OCI-LY3 (cell line): ENCODE measurements at regions not wholly inside any gene's neighbourhood (a gene's known extent, or its start where the extent isn't known, plus 50 kb on each side); places are given as distances from the start of the nearest gene placed in this dataset.

Experiments used
- H2AFZ ChIP-seq: fragments of 200-600, 300-600 bp; shearing (Covaris generic); 2 replicates; pipeline ENCODE4 v1.6.0; 2014; ENCODE audit warnings: antibody characterized with exemption, low read depth, low read length
- H3K27ac ChIP-seq: fragments of 200-600, 300-600 bp; sonication (generic); 2 replicates; pipeline ENCODE4 v1.5.1; 2014; ENCODE audit warnings: mild to moderate bottlenecking, low read length, moderate library complexity, mixed read lengths
- H3K27me3 ChIP-seq: fragments of 200-600, 300-600 bp; sonication (generic); 2 replicates; pipeline ENCODE4 v1.6.1; 2014; ENCODE audit warnings: low read depth, low read length, mixed read lengths
- H3K36me3 ChIP-seq: fragments of 200-600, 300-600 bp; sonication (generic); replicated peaks from 2 replicates; pipeline ENCODE3; 2014; ENCODE audit warnings: low read depth, low read length, mixed read lengths
- H3K4me1 ChIP-seq: fragments of 300-600, 200-600 bp; sonication (generic); 2 replicates; pipeline ENCODE4 v1.6.1; 2014; ENCODE audit warnings: low read length, mixed read lengths
- H3K4me2 ChIP-seq: fragments of 200-600, 300-600 bp; sonication (generic); 2 replicates; pipeline ENCODE4 v1.6.1; 2014; ENCODE audit warnings: low read length, mixed read lengths
- H3K4me3 ChIP-seq: fragments of 300-600, 200-600 bp; sonication (generic); 2 replicates; pipeline ENCODE4 v1.5.1; 2014; ENCODE audit warnings: antibody characterized with exemption, mild to moderate bottlenecking, low read length, moderate library complexity
- H3K79me2 ChIP-seq: fragments of 300-600, 200-600 bp; shearing (Covaris generic); 2 replicates; pipeline ENCODE4 v1.6.1; 2014; ENCODE audit warnings: mild to moderate bottlenecking, low read length, mixed read lengths
- H3K9ac ChIP-seq: fragments of 300-600, 200-600 bp; shearing (Covaris generic); 2 replicates; pipeline ENCODE4 v1.6.0; 2014; ENCODE audit warnings: mild to moderate bottlenecking, low read length, moderate library complexity
- H3K9me3 ChIP-seq: fragments of 200-600, 300-600 bp; shearing (Covaris generic); 2 replicates; pipeline ENCODE4 v1.6.1; 2014; ENCODE audit warnings: low read length, mixed read lengths; ENCODE audit not compliant: insufficient read depth
- H4K20me1 ChIP-seq: fragments of 200-600, 300-600 bp; sonication (generic); 2 replicates; pipeline ENCODE4 v1.6.1; 2016; ENCODE audit warnings: low read length, mixed read lengths; ENCODE audit not compliant: insufficient read depth
- CTCF ChIP-seq: fragments of 200-600, 300-600 bp; sonication (generic); IDR thresholded peaks from 2 replicates; pipeline ENCODE4 v1.5.1; 2014; ENCODE audit warnings: antibody characterized with exemption, low read length, low read depth
- EZH2phosphoT487 ChIP-seq: fragments of 200-600 bp; shearing (Covaris generic); IDR thresholded peaks from 2 replicates; pipeline ENCODE4 v1.6.1; 2018; ENCODE audit warnings: antibody characterized with exemption, mixed run types, low read depth

- H4K20me1 ChIP-seq, result no peaks in the 10 kb centered on the region
- no peaks in the 10 kb centered on the region for H3K4me1 ChIP-seq
- H2AFZ ChIP-seq, result no peak overlapping the region
- no peak overlapping the region for H3K4me3 ChIP-seq
- peaks cover 52% of the 10 kb centered on the region for H3K27me3 ChIP-seq
- no peaks in the 10 kb centered on the region for H3K9me3 ChIP-seq
- no peaks in the 10 kb centered on the region for H3K36me3 ChIP-seq
- no peaks in the 10 kb centered on the region for H3K79me2 ChIP-seq
- no peak overlapping the region for H3K27ac ChIP-seq
- no peak for TF ChIP-seq CTCF
- no peak for TF ChIP-seq EZH2phosphoT487
- no peak overlapping the region for H3K4me2 ChIP-seq
- H3K9ac ChIP-seq, result no peak overlapping the region
Observed at GRCh38 chr3:124322966-124323365, 331.0 kb upstream of the ROPN1 start.

- H3K9me3 ChIP-seq, result no peaks in the 10 kb centered on the region
- no peaks in the 10 kb centered on the region for H4K20me1 ChIP-seq
- H3K4me3 ChIP-seq, result no peak overlapping the region
- TF ChIP-seq CTCF (no peak), EZH2phosphoT487 (no peak)
- peaks cover 55% of the 10 kb centered on the region for H3K27me3 ChIP-seq
- H3K27ac ChIP-seq, result no peak overlapping the region
- H2AFZ ChIP-seq, result no peak overlapping the region
- no peak overlapping the region for H3K4me2 ChIP-seq
- H3K4me1 ChIP-seq, result no peaks in the 10 kb centered on the region
- H3K79me2 ChIP-seq, result no peaks in the 10 kb centered on the region
- no peaks in the 10 kb centered on the region for H3K36me3 ChIP-seq
- no peak overlapping the region for H3K9ac ChIP-seq
Observed at GRCh38 chr3:124325248-124325647, 333.3 kb upstream of the ROPN1 start.

GRCh38 chr3:124329723-124330122 lies 337.8 kb upstream of the ROPN1 start:
- Histone ChIP-seq H3K9me3 (no peaks in the 10 kb centered on the region), H3K4me3 (no peak overlapping the region), H3K9ac (no peak overlapping the region), H3K4me2 (no peak overlapping the region), H3K79me2 (no peaks in the 10 kb centered on the region), H4K20me1 (no peaks in the 10 kb centered on the region), H3K27ac (no peak overlapping the region), H3K4me1 (no peaks in the 10 kb centered on the region), H3K36me3 (no peaks in the 10 kb centered on the region), H3K27me3 (peaks cover 31% of the 10 kb centered on the region), H2AFZ (no peak overlapping the region)
- no peak for TF ChIP-seq EZH2phosphoT487
- TF ChIP-seq CTCF, result no peak

- Histone ChIP-seq H4K20me1 (no peaks in the 10 kb centered on the region), H3K4me1 (no peaks in the 10 kb centered on the region), H3K27me3 (peaks cover 18% of the 10 kb centered on the region; the same call in 1 of the 2 replicates), H3K9me3 (no peaks in the 10 kb centered on the region), H3K36me3 (no peaks in the 10 kb centered on the region), H3K4me2 (no peak overlapping the region), H2AFZ (no peak overlapping the region), H3K9ac (no peak overlapping the region), H3K79me2 (no peaks in the 10 kb centered on the region), H3K4me3 (no peak overlapping the region), H3K27ac (no peak overlapping the region)
- no peak for TF ChIP-seq CTCF
- no peak for TF ChIP-seq EZH2phosphoT487
Observed at GRCh38 chr3:124333931-124334640, 342.2 kb upstream of the ROPN1 start.
